GM13976 (cell line): ENCODE measurements at regions not wholly inside any gene's neighbourhood (a gene's known extent, or its start where the extent isn't known, plus 50 kb on each side); places are given as distances from the start of the nearest gene placed in this dataset.

Experiments
- DNase-seq: peaks from one replicate; pipeline ENCODE4 v3.0.0; 2012; ENCODE audit warnings: low spot score
- in situ Hi-C: fragments of 300-500 bp; cut with MboI; formaldehyde crosslinking; loops from one replicate; pipeline ENCODE4 v1.12.0; 2022; ENCODE audit warnings: low sequenced_read_pairs, mixed read lengths, inconsistent platforms; ENCODE audit not compliant: unreplicated experiment
- TF ChIP-seq, protein P1 (sequence below): IDR thresholded peaks from 2 replicates; pipeline ENCODE4 v1.5.1; 2012; ENCODE audit warnings: borderline replicate concordance, mild to moderate bottlenecking; ENCODE audit not compliant: insufficient read depth; ENCODE audit errors: extremely low read depth, missing control alignments, control extremely low read depth

DNA sequence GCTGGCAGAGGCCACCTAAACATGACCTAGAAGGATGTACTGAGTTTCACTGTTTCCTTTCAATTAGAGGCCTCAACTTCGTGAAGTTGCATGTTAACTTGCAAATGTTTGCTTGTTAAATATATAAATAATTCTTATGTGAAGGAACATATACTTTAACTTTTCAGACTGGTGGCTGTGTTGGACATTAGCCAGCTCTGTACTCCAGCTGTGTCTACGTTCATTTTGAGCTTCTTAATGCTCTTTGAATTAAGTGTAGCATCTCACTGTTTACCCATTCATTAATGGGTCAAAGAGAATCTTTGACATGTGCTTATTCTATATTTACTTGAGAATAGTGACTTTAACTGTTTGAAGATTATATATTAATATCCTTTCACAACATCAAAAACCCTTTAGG, 823.2 kb upstream of the ID2 start:
- DNase-seq: no peak
- in situ Hi-C loops: no loop called here
- TF ChIP-seq, protein P1, sequence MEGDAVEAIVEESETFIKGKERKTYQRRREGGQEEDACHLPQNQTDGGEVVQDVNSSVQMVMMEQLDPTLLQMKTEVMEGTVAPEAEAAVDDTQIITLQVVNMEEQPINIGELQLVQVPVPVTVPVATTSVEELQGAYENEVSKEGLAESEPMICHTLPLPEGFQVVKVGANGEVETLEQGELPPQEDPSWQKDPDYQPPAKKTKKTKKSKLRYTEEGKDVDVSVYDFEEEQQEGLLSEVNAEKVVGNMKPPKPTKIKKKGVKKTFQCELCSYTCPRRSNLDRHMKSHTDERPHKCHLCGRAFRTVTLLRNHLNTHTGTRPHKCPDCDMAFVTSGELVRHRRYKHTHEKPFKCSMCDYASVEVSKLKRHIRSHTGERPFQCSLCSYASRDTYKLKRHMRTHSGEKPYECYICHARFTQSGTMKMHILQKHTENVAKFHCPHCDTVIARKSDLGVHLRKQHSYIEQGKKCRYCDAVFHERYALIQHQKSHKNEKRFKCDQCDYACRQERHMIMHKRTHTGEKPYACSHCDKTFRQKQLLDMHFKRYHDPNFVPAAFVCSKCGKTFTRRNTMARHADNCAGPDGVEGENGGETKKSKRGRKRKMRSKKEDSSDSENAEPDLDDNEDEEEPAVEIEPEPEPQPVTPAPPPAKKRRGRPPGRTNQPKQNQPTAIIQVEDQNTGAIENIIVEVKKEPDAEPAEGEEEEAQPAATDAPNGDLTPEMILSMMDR: no peak

DNA sequence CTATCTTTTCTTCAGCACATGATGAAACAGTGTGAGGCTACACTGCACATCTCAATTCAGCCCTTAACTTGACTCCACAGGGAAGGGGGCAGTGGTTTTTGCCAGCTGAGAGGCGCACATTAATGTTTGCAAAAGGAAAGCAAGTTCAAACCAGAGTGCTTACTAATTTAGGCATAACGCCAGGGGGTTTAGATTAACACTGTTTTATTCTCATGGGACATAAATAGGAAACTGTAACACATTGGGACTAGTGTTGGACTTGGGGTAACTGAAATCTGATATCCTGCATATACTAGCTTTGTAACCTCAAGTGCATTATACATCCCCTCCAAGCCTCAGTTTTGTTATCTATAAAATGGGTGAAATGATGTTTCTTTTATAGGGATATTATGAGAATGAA, 821.2 kb upstream of the ID2 start:
- in situ Hi-C loops: no loop called here
- no peak for DNase-seq
- TF ChIP-seq, protein P1: no peak

DNA sequence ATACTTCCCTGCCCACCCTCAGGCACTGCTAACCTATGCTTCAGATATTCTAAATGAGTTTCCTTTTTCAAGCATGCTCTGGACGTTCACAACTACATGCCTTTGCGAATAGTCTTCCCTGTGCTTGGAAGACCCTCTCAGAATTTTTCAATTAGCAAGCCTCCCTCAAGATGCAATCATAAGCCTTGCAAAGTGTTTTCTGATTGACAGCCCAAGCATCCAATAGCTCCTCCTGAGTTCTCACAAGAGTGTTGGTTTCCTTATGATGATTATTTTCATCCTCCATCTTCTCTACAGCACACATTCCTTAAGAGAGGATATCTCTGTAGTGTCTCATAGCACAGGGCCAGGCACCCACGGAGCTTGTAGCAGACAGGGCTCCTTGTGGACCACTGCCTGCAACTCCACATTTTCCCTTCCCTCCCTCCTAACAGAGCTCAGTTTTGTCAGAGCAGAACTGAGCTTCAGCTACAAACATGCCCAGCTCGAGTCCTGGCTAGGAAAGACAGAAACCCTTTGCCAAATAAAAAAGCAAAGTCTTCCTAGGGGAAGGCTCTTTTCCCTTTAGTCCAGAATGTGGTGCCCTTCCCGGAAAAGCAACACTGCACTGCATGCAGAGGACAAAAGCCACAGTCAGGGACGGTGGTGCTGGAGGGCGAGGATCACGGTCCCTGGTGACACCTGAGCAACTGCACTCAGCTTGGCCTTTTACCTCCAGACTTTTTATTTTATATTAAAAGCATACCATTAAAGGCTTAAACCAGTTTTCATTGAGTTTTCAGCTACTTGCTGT, 819.8 kb upstream of the ID2 start:
- DNase-seq: no peak
- TF ChIP-seq, protein P1: no peak
- in situ Hi-C loops: no loop called here

DNA sequence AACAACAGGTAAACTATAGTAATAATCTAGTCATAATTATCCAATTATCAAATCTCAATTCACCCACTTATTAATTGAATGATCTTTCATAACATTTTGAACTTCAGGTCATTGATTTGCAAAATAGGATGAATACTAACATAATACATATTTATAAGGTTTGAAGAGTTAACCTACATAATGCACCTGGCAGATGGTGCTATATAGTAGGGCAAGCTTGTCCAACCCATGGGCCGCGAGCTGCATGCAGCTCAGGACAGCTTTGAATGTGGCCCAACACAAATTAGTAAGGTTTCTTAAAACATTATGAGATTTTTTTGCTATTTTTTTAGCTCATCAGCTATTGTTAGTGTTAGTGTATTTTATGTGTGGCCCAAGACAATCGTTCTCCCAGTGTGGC, 815.8 kb upstream of the ID2 start:
- in situ Hi-C loops: no loop called here
- TF ChIP-seq, protein P1: no peak
- no peak for DNase-seq

DNA sequence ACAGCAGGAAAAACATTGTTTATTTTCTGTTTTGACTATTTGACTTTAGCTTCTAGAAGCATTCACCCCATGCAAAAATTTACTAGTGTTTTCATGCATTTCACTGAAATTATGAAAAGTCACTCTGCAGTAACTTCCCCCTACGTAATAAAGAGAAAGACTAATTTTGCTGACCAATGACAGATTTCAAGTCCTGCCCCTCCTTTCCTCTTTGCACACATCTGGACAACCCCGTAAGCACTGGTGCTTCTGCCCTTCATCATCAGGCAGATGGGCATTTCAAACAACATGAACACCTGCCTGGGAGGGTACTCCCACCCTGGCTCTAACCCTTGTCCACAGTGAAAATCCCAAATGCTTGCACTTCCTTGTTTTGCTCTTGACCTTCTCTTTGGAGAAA, 815.0 kb upstream of the ID2 start:
- in situ Hi-C loops: no loop called here
- TF ChIP-seq, protein P1: no peak
- DNase-seq: no peak

DNA sequence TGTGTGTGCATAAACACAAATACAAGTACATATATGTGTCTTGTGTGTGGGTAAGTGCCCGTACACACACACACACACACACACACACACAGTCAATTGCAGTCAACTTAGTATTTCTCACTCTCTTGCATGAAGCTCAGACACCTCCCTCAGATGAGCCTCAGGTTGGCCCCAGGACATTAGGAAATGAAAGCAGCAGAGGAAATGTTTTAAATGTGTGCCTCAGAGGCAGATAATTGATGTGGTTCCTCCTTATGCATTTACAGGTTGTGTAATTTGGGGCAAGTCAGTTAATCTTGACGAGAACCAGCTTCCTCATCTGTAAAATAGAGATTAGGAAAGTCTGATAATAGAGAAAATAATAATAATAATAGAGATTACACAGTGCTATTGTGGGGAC, 814.0 kb upstream of the ID2 start:
- DNase-seq: no peak
- in situ Hi-C loops: no loop called here
- TF ChIP-seq, protein P1: no peak
